HL-60 (cell line): ENCODE measurements at regions not wholly inside any gene's neighbourhood (a gene's known extent, or its start where the extent isn't known, plus 50 kb on each side); places are given as distances from the start of the nearest gene placed in this dataset.

Experiments used
- GABPA ChIP-seq: IDR thresholded peaks from 2 replicates; pipeline ENCODE4 v1.6.1; 2012; ENCODE audit warnings: low read depth
- POLR2AphosphoS5 ChIP-seq: IDR thresholded peaks from 2 replicates; pipeline ENCODE4 v1.6.1; 2012; ENCODE audit warnings: low read depth
- TF ChIP-seq, protein P1 (sequence below): IDR thresholded peaks from one replicate; pipeline ENCODE4 v1.5.1; 2011; ENCODE audit warnings: low read length, control low read depth, inconsistent platforms; ENCODE audit not compliant: insufficient read depth
- TF ChIP-seq, protein P2 (sequence below): IDR thresholded peaks from 2 replicates; pipeline ENCODE4 v1.6.1; 2012; ENCODE audit warnings: low read depth; ENCODE audit not compliant: insufficient replicate concordance

DNA sequence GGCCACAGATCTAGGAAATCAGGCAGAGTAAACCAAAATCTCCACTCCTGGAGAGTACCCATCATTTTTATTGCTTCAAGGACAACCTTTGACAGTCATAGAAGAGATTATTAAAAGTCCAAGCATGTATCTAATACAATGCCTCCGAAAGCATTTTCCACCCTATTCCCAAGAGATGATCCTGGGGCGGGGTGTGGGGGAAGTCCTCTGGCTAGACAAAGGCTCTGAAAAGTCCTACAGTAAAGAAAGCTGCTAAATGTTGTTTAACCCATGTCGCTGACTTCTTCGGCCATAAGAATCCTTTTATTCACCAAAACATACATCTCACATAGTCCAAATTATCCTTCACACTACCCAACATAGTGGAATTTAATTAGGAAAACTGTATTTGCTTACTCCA lies 115.7 kb upstream of the STT3B start:
- TF ChIP-seq, protein P1, sequence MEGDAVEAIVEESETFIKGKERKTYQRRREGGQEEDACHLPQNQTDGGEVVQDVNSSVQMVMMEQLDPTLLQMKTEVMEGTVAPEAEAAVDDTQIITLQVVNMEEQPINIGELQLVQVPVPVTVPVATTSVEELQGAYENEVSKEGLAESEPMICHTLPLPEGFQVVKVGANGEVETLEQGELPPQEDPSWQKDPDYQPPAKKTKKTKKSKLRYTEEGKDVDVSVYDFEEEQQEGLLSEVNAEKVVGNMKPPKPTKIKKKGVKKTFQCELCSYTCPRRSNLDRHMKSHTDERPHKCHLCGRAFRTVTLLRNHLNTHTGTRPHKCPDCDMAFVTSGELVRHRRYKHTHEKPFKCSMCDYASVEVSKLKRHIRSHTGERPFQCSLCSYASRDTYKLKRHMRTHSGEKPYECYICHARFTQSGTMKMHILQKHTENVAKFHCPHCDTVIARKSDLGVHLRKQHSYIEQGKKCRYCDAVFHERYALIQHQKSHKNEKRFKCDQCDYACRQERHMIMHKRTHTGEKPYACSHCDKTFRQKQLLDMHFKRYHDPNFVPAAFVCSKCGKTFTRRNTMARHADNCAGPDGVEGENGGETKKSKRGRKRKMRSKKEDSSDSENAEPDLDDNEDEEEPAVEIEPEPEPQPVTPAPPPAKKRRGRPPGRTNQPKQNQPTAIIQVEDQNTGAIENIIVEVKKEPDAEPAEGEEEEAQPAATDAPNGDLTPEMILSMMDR: no peak
- TF ChIP-seq, protein P2, sequence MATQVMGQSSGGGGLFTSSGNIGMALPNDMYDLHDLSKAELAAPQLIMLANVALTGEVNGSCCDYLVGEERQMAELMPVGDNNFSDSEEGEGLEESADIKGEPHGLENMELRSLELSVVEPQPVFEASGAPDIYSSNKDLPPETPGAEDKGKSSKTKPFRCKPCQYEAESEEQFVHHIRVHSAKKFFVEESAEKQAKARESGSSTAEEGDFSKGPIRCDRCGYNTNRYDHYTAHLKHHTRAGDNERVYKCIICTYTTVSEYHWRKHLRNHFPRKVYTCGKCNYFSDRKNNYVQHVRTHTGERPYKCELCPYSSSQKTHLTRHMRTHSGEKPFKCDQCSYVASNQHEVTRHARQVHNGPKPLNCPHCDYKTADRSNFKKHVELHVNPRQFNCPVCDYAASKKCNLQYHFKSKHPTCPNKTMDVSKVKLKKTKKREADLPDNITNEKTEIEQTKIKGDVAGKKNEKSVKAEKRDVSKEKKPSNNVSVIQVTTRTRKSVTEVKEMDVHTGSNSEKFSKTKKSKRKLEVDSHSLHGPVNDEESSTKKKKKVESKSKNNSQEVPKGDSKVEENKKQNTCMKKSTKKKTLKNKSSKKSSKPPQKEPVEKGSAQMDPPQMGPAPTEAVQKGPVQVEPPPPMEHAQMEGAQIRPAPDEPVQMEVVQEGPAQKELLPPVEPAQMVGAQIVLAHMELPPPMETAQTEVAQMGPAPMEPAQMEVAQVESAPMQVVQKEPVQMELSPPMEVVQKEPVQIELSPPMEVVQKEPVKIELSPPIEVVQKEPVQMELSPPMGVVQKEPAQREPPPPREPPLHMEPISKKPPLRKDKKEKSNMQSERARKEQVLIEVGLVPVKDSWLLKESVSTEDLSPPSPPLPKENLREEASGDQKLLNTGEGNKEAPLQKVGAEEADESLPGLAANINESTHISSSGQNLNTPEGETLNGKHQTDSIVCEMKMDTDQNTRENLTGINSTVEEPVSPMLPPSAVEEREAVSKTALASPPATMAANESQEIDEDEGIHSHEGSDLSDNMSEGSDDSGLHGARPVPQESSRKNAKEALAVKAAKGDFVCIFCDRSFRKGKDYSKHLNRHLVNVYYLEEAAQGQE: no peak
- TF ChIP-seq POLR2AphosphoS5 (no peak), GABPA (no peak)
